Endothelial cell of umbilical vein (primary cell): ENCODE measurements at regions not wholly inside any gene's neighbourhood (a gene's known extent, or its start where the extent isn't known, plus 50 kb on each side); places are given as distances from the start of the nearest gene placed in this dataset.
A peak's percentile ranks its signal among the peaks of the same experiment; 100 is the strongest.

Experiments
- BruUV-seq: library from RNA; stranded (reverse); fragments of 400-500 nt; replicated peaks from 2 replicates; lab custom pipeline; 2021; lab: Mats Ljungman, UMichigan
- CTCF ChIA-PET: fragments of 300-600, 350-600 bp; sonication (Branson Sonifier 250); formaldehyde crosslinking; loops from one replicate; lab custom pipeline; 2021; ENCODE audit warnings: antibody characterized with exemption, inconsistent platforms; lab: Charles Lee
- POLR2A ChIA-PET: fragments of 300-600, 350-600 bp; sonication (Branson Sonifier 250); formaldehyde crosslinking; loops from one replicate; lab custom pipeline; 2021; ENCODE audit warnings: antibody characterized with exemption, inconsistent platforms; lab: Charles Lee
- DNase-seq: peaks from one replicate; pipeline ENCODE4 v3.0.0-alpha.2; 2011; ENCODE audit warnings: low read depth, low spot score
- FAIRE-seq: peaks from 2 replicates; lab custom pipeline; 2011; peaks lifted over from hg19 to GRCh38; lab: Jason Lieb, UNC
- H2AFZ ChIP-seq: 2 replicates; pipeline ENCODE4 v1.6.0; 2012; ENCODE audit warnings: low read depth, low read length, control low read depth, inconsistent platforms
- H3K27ac ChIP-seq: 2 replicates; pipeline ENCODE4 v1.5.1; 2011; ENCODE audit warnings: low read depth, mild to moderate bottlenecking, control low read depth, low read length, moderate library complexity; ENCODE audit not compliant: insufficient read depth
- H3K27me3 ChIP-seq, 2 experiments: 2 replicates each; pipeline versions ENCODE4 v1.6.0 to v1.6.1; 2011; ENCODE audit warnings: low read length in 2 of 2, mixed read lengths in 1 of 2; ENCODE audit not compliant: control insufficient read depth in 2 of 2, insufficient read depth in 2 of 2
- H3K36me3 ChIP-seq, 2 experiments: 2 replicates in 1 of 2; 3 replicates in 1 of 2; pipeline ENCODE4 v1.5.1; 2011; ENCODE audit warnings: low read length in 2 of 2, mild to moderate bottlenecking in 1 of 2, moderate library complexity in 1 of 2; ENCODE audit not compliant: control insufficient read depth in 2 of 2, insufficient read depth in 2 of 2; ENCODE audit errors: extremely low read depth in 1 of 2
- H3K4me1 ChIP-seq: 3 replicates; pipeline ENCODE4 v1.5.1; 2011; ENCODE audit warnings: mild to moderate bottlenecking, low read length; ENCODE audit not compliant: control insufficient read depth, insufficient read depth; ENCODE audit errors: extremely low read depth
- H3K4me2 ChIP-seq: 2 replicates; pipeline ENCODE4 v1.6.1; 2011; ENCODE audit warnings: low read length, control low read depth, mixed read lengths; ENCODE audit not compliant: insufficient read depth
- H3K4me3 ChIP-seq, 3 experiments: fragments of 200-600 bp in 1 of 3; sonication (generic), shearing (Covaris generic) in 1 of 3; replicated peaks in 1 of 3; 2 replicates each; pipeline ENCODE4 v1.5.1; 2011 to 2016; ENCODE audit warnings: control low read depth in 3 of 3, low read length in 3 of 3, mild to moderate bottlenecking in 2 of 3, inconsistent platforms in 1 of 3, low read depth in 1 of 3, moderate library complexity in 1 of 3; ENCODE audit not compliant: insufficient read depth in 1 of 3
- H3K79me2 ChIP-seq: 2 replicates; pipeline ENCODE4 v1.6.0; 2012; ENCODE audit warnings: low read length, inconsistent platforms; ENCODE audit not compliant: control insufficient read depth, insufficient read depth
- H3K9ac ChIP-seq: replicated peaks from 2 replicates; pipeline ENCODE3; 2011; ENCODE audit warnings: low read length, control low read depth; ENCODE audit not compliant: insufficient read depth; ENCODE audit errors: extremely low read depth
- H3K9me1 ChIP-seq: replicated peaks from 3 replicates; pipeline ENCODE4 v1.6.0; 2011; ENCODE audit warnings: mild to moderate bottlenecking, low read length; ENCODE audit not compliant: control insufficient read depth, insufficient read depth; ENCODE audit errors: extremely low read depth
- H3K9me3 ChIP-seq: replicated peaks from 2 replicates; pipeline ENCODE4 v1.5.1; 2012; ENCODE audit warnings: low read length, inconsistent platforms; ENCODE audit not compliant: control insufficient read depth, insufficient read depth
- H4K20me1 ChIP-seq: replicated peaks from 2 replicates; pipeline ENCODE3; 2011; ENCODE audit warnings: mild to moderate bottlenecking, low read length; ENCODE audit not compliant: control insufficient read depth, insufficient read depth; ENCODE audit errors: extremely low read depth
- EZH2 ChIP-seq: IDR thresholded peaks from 2 replicates; pipeline ENCODE4 v1.6.1; 2012; ENCODE audit warnings: borderline replicate concordance, low read depth, mild to moderate bottlenecking, moderate library complexity, low read length, inconsistent platforms; ENCODE audit not compliant: severe bottlenecking
- FOS ChIP-seq: IDR thresholded peaks from 2 replicates; pipeline ENCODE4 v1.6.1; 2011; ENCODE audit warnings: mild to moderate bottlenecking, low read length, moderate library complexity, borderline replicate concordance; ENCODE audit not compliant: insufficient read depth
- GATA2 ChIP-seq: IDR thresholded peaks from 2 replicates; pipeline ENCODE4 v1.7.0; 2011; ENCODE audit warnings: low read depth, mild to moderate bottlenecking, moderate library complexity, mixed read lengths, low read length; ENCODE audit not compliant: insufficient read length, insufficient read depth
- JUN ChIP-seq: IDR thresholded peaks from 2 replicates; pipeline ENCODE4 v1.6.1; 2011; ENCODE audit warnings: borderline replicate concordance, low read depth; ENCODE audit not compliant: insufficient read length, insufficient read depth
- MYC ChIP-seq: IDR thresholded peaks from one replicate; pipeline ENCODE4 v1.6.1; 2011; ENCODE audit warnings: mild to moderate bottlenecking, low read depth, low read length
- POLR2A ChIP-seq: IDR thresholded peaks from 2 replicates; pipeline ENCODE4 v1.6.1; 2012; ENCODE audit warnings: low read depth, mild to moderate bottlenecking, control low read depth, low read length
- POLR2AphosphoS5 ChIP-seq: IDR thresholded peaks from 2 replicates; pipeline ENCODE4 v1.6.1; 2012; ENCODE audit warnings: low read depth, mild to moderate bottlenecking, control low read depth, low read length, moderate library complexity; ENCODE audit not compliant: insufficient read depth
- dilution Hi-C: fragments of 300-500 bp; cut with MboI; formaldehyde crosslinking; loops from one replicate; pipeline ENCODE4 v1.15.0; 2019; ENCODE audit warnings: low sequenced_read_pairs; ENCODE audit not compliant: extremely low pct_ligation_motif_present
- intact Hi-C: fragments of 100-400 bp; cut with micrococcal nuclease; formaldehyde crosslinking; loops from one replicate; pipeline ENCODE4 v1.10.0; 2022
- TF ChIP-seq, protein P1 (sequence below), 2 donors: IDR thresholded peaks; 1 replicate in 1 of 2; 2 replicates in 1 of 2; pipeline ENCODE4 v1.5.1; 2011; ENCODE audit warnings: low read length in 2 of 2, mild to moderate bottlenecking in 2 of 2, moderate library complexity in 2 of 2, control low read depth in 1 of 2, inconsistent platforms in 1 of 2, low read depth in 1 of 2; ENCODE audit not compliant: insufficient read depth in 1 of 2; ENCODE audit errors: extremely low read depth in 1 of 2
- TF ChIP-seq, protein P2 (sequence below): IDR thresholded peaks from 2 replicates; pipeline ENCODE4 v1.6.1; 2011; ENCODE audit not compliant: insufficient read depth, insufficient read length

DNA sequence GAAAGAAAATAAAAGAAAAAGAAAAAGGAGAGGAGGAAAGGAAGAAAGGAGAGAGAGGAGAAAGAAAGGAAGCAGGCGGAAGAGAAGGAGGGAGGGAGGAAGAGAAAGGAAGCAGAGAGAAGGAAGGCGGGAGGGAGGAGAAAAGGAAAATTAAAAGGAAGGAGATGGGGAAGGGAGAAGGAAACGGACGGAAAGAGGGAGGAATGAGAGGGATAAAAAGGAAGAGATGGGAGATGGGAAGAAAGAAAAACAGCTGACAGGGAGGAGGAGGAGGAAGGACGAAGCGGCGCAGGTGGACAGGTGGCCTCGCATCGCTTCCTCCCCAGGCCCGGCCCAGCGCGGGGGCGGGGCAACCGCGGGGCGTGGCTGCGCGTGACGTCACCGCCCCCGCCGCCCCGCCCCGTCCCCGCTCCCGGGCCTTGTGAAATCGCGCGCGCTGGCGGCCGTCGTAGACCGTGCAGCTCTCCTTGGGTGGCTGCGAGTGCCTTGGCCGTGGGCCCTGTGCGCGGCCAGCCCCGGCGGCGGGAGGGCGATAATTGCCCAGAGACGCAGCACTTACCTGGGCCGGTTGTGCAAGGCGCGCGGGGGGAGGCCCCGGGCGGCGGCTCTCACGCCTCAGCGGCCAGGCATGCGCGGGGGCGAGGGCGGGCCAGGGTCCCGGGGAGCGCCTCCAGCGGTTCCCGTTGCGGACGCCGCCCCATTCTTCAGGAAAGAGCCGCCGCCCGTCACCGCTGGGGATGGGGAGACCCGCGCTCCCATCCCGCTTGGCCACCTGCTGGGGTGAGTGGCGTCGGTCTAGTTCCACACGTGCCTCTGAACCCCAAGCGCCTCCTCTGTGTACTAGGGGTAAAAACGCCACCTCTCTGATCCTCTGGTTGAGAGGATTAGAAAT is 49.6 kb upstream of the FOXE1 start:
- dilution Hi-C loops = no loop called here
- no peak overlapping the region for H3K27ac ChIP-seq
- POLR2A ChIA-PET = no interaction called here
- TF ChIP-seq EZH2 (no peak), FOS (no peak), MYC (no peak), JUN (no peak), GATA2 (no peak), POLR2AphosphoS5 (no peak), POLR2A (no peak)
- TF ChIP-seq, protein P1, sequence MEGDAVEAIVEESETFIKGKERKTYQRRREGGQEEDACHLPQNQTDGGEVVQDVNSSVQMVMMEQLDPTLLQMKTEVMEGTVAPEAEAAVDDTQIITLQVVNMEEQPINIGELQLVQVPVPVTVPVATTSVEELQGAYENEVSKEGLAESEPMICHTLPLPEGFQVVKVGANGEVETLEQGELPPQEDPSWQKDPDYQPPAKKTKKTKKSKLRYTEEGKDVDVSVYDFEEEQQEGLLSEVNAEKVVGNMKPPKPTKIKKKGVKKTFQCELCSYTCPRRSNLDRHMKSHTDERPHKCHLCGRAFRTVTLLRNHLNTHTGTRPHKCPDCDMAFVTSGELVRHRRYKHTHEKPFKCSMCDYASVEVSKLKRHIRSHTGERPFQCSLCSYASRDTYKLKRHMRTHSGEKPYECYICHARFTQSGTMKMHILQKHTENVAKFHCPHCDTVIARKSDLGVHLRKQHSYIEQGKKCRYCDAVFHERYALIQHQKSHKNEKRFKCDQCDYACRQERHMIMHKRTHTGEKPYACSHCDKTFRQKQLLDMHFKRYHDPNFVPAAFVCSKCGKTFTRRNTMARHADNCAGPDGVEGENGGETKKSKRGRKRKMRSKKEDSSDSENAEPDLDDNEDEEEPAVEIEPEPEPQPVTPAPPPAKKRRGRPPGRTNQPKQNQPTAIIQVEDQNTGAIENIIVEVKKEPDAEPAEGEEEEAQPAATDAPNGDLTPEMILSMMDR (IDR thresholded peaks at IDR 0.05; ENCODE audit: extremely low read depth in 1 of 2, insufficient read depth in 1 of 2, low read depth in 1 of 2, low read length in 2 of 2) = no peak
- TF ChIP-seq, protein P2, sequence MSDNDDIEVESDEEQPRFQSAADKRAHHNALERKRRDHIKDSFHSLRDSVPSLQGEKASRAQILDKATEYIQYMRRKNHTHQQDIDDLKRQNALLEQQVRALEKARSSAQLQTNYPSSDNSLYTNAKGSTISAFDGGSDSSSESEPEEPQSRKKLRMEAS = no peak
- H3K9ac ChIP-seq = no peak overlapping the region
- no peaks in the 10 kb centered on the region for H3K79me2 ChIP-seq
- H3K4me2 ChIP-seq = peak overlapping the region; percentile 81
- H3K4me1 ChIP-seq = peaks cover 6% of the 10 kb centered on the region
- H3K9me3 ChIP-seq = no peaks in the 10 kb centered on the region
- CTCF ChIA-PET = interaction anchor here (0.6 to 1.0 kb wide), 2 partner anchors 99 to 450 kb away, joined by 3 read pairs; no protein-coding TSS in a partner anchor
- H2AFZ ChIP-seq = peak overlapping the region; percentile 99
- intact Hi-C loops = no loop called here
- no peaks in the 10 kb centered on the region for H3K36me3 ChIP-seq
- DNase-seq (peak; percentile 25), FAIRE-seq (no peak)
- H3K9me1 ChIP-seq = no peaks in the 10 kb centered on the region
- peak overlapping the region; percentile 20 to 49 (median 32) for H3K4me3 ChIP-seq
- no peaks in the 10 kb centered on the region for H4K20me1 ChIP-seq
- no TSS peak for BruUV-seq
- H3K27me3 ChIP-seq = peaks cover 29 to 35% of the 10 kb centered on the region in 2 experiments
